Mesendoderm (in vitro differentiated cells): ENCODE measurements at regions not wholly inside any gene's neighbourhood (a gene's known extent, or its start where the extent isn't known, plus 50 kb on each side); places are given as distances from the start of the nearest gene placed in this dataset.

Experiments
- DNase-seq: peaks from one replicate; pipeline ENCODE4 v3.0.0; 2013
- H2AK5ac ChIP-seq: 2 replicates; pipeline ENCODE4 v1.6.1; 2013; ENCODE audit warnings: low read length, inconsistent platforms
- H2BK120ac ChIP-seq: 2 replicates; pipeline ENCODE4 v1.6.1; 2013; ENCODE audit warnings: low read depth, mild to moderate bottlenecking, low read length, moderate library complexity, mixed read lengths
- H2BK15ac ChIP-seq: replicated peaks from 2 replicates; pipeline ENCODE4 v1.6.1; 2013; ENCODE audit warnings: low read depth, mild to moderate bottlenecking, moderate library complexity
- H2BK5ac ChIP-seq: 2 replicates; pipeline ENCODE4 v1.6.1; 2013; ENCODE audit warnings: low read length, inconsistent platforms
- H3K18ac ChIP-seq: 2 replicates; pipeline ENCODE4 v1.6.1; 2013; ENCODE audit warnings: mild to moderate bottlenecking, low read length, mixed read lengths
- H3K23ac ChIP-seq: one replicate; pipeline ENCODE4 v1.6.1; 2013; ENCODE audit warnings: low read length
- H3K27ac ChIP-seq: 2 replicates; pipeline ENCODE4 v1.5.1; 2013; ENCODE audit warnings: low read depth, mild to moderate bottlenecking, inconsistent platforms, low read length, moderate library complexity
- H3K27me3 ChIP-seq: 2 replicates; pipeline ENCODE4 v1.6.1; 2013; ENCODE audit warnings: low read length, control low read depth, mild to moderate bottlenecking, inconsistent platforms; ENCODE audit not compliant: insufficient read depth, poor library complexity
- H3K36me3 ChIP-seq: 2 replicates; pipeline ENCODE4 v1.6.1; 2013; ENCODE audit warnings: low read length, inconsistent platforms; ENCODE audit not compliant: control insufficient read depth, insufficient read depth
- H3K4ac ChIP-seq: one replicate; pipeline ENCODE4 v1.6.1; 2013; ENCODE audit warnings: low read depth, mild to moderate bottlenecking, low read length, moderate library complexity
- H3K4me1 ChIP-seq: 2 replicates; pipeline ENCODE4 v1.6.1; 2013; ENCODE audit warnings: low read depth, low read length, inconsistent platforms; ENCODE audit not compliant: control insufficient read depth
- H3K4me2 ChIP-seq: 2 replicates; pipeline ENCODE4 v1.6.1; 2013; ENCODE audit warnings: low read length
- H3K4me3 ChIP-seq: 2 replicates; pipeline ENCODE4 v1.5.1; 2013; ENCODE audit warnings: mild to moderate bottlenecking, low read length
- H3K56ac ChIP-seq: one replicate; pipeline ENCODE4 v1.6.1; 2013; ENCODE audit warnings: low read length
- H3K79me1 ChIP-seq: 2 replicates; pipeline ENCODE4 v1.6.1; 2013; ENCODE audit warnings: low read length, inconsistent platforms
- H3K79me2 ChIP-seq: 2 replicates; pipeline ENCODE4 v1.6.1; 2013; ENCODE audit warnings: mild to moderate bottlenecking, low read length; ENCODE audit not compliant: control insufficient read depth, insufficient read depth
- H3K9ac ChIP-seq: 2 replicates; pipeline ENCODE4 v1.6.1; 2013; ENCODE audit warnings: low read length, inconsistent platforms
- H4K5ac ChIP-seq: one replicate; pipeline ENCODE4 v1.6.1; 2013; ENCODE audit warnings: low read length
- H4K8ac ChIP-seq: one replicate; pipeline ENCODE4 v1.6.1; 2013; ENCODE audit warnings: low read depth, mild to moderate bottlenecking, control low read depth, low read length, moderate library complexity
- WGBS: extraction: QIAGEN DNeasy Blood & Tissue Kit; methylation state at CpG from one replicate; pipeline ENCODE4 v1.1.7; 2013; ENCODE audit warnings: low lambda C conversion rate, missing lambda C conversion rate; ENCODE audit not compliant: insufficient coverage; ENCODE audit errors: extremely low coverage; 5-methylcytosine and 5-hydroxymethylcytosine counted together

DNA sequence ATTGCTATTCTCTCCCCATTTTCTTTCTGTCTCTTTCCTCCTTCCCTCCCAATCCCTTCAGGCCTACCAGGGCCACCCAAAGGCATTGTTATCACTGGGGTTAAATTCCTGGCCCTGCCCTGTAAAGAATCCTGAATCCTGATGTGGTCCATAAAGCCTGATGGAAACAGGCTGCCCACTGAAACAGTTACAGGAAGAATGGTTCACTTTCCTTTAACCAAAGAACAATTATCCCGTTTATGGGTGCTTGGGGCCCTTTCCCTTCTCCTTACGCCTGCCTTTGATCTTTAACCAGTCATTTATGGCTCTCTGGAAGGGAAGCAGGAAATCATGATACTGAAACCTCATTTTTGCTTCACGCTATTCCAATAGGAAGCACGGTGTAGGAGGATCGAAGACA, 273.1 kb upstream of the NEBL start:
- DNase-seq: peak; percentile 11
- Histone ChIP-seq H3K56ac (no peak overlapping the region), H3K4me1 (peaks cover 2% of the 10 kb centered on the region), H3K18ac (no peak overlapping the region), H2BK5ac (no peak overlapping the region), H3K9ac (no peak overlapping the region), H4K5ac (no peak overlapping the region), H2AK5ac (no peak overlapping the region), H2BK120ac (no peak overlapping the region), H2BK15ac (no peak overlapping the region), H3K4ac (no peak overlapping the region), H4K8ac (no peak overlapping the region), H3K79me1 (no peaks in the 10 kb centered on the region), H3K79me2 (no peaks in the 10 kb centered on the region), H3K4me2 (no peak overlapping the region), H3K23ac (no peak overlapping the region), H3K36me3 (no peaks in the 10 kb centered on the region), H3K4me3 (no peak overlapping the region), H3K27me3 (no peaks in the 10 kb centered on the region), H3K27ac (no peak overlapping the region)
- WGBS: no CpG with 5 or more reads among the region's 5 CpGs

DNA sequence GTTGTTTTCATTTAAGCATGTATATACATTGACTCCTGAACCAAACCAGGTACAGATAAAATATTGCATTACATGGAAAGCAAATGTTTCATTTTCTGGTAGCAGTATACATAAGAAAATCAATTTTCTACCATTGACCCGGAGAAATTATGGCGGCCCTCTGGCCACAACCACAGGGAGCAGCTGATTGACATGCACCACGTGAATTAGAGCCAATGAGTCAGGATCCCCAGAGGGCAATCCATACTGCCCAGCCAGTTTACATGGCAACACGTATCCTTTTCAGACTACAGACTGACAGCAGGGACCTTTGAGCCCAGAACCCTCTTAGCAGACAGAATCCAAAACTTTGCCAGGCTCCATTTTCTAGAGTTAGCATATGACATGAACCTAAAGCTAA, 272.2 kb upstream of the NEBL start:
- no peak overlapping the region for H3K4me3 ChIP-seq
- no peak overlapping the region for H2BK15ac ChIP-seq
- no peak overlapping the region for H3K27ac ChIP-seq
- H2BK120ac ChIP-seq: no peak overlapping the region
- no peak overlapping the region for H3K4ac ChIP-seq
- H3K79me2 ChIP-seq: no peaks in the 10 kb centered on the region
- no peaks in the 10 kb centered on the region for H3K36me3 ChIP-seq
- H4K8ac ChIP-seq: no peak overlapping the region
- no peak overlapping the region for H3K9ac ChIP-seq
- no peak overlapping the region for H4K5ac ChIP-seq
- no peak overlapping the region for H2AK5ac ChIP-seq
- H3K4me2 ChIP-seq: no peak overlapping the region
- WGBS: no CpG with 5 or more reads among the region's 4 CpGs
- no peaks in the 10 kb centered on the region for H3K27me3 ChIP-seq
- H3K79me1 ChIP-seq: no peaks in the 10 kb centered on the region
- H3K23ac ChIP-seq: no peak overlapping the region
- H3K56ac ChIP-seq: no peak overlapping the region
- no peak overlapping the region for H3K18ac ChIP-seq
- H2BK5ac ChIP-seq: no peak overlapping the region
- peak; percentile 27 for DNase-seq
- H3K4me1 ChIP-seq: no peaks in the 10 kb centered on the region

DNA sequence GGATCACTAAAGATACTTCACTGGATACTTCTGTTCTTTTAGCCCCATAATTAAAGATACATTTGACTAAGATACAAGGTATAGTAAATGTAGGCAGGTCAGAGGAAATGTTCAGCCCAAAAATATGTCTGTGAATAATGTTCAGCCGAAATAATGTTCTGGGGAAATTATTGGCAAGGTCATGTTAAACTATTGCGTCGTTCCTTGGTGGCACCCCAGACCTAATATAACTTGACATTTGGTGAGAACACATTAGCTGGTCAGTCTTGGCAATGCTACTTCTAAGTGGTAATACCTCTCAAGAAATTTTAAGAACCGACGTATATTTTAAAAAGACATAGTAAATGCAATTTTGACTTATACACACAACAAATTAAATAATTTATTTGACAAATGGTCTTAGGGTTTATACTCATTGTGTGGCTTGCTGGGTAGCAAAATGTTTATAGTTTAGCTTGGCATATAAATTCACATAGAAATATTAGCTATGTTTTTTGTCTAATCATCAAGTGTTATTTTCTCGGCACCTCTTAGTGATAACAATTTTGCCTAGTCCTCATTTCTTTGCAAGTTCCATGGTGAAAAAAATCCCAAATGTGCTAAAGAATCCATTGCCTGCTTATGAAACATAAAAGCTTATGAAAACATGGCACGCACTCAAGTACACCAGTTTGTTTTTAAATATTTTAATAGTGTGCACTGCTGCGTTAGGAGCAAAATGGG, 270.3 kb upstream of the NEBL start:
- Histone ChIP-seq H3K27me3 (no peaks in the 10 kb centered on the region), H3K23ac (no peak overlapping the region), H3K56ac (no peak overlapping the region), H4K5ac (no peak overlapping the region), H2BK120ac (no peak overlapping the region), H3K18ac (no peak overlapping the region), H3K79me1 (no peaks in the 10 kb centered on the region), H2AK5ac (no peak overlapping the region), H3K4me1 (no peaks in the 10 kb centered on the region), H2BK5ac (no peak overlapping the region), H3K4me2 (no peak overlapping the region), H3K4ac (no peak overlapping the region), H2BK15ac (no peak overlapping the region), H3K4me3 (no peak overlapping the region), H4K8ac (no peak overlapping the region), H3K79me2 (no peaks in the 10 kb centered on the region), H3K27ac (no peak overlapping the region), H3K36me3 (no peaks in the 10 kb centered on the region), H3K9ac (no peak overlapping the region)
- DNase-seq: no peak
- 100% methylated on average over 2 of the region's 8 CpGs for WGBS

DNA sequence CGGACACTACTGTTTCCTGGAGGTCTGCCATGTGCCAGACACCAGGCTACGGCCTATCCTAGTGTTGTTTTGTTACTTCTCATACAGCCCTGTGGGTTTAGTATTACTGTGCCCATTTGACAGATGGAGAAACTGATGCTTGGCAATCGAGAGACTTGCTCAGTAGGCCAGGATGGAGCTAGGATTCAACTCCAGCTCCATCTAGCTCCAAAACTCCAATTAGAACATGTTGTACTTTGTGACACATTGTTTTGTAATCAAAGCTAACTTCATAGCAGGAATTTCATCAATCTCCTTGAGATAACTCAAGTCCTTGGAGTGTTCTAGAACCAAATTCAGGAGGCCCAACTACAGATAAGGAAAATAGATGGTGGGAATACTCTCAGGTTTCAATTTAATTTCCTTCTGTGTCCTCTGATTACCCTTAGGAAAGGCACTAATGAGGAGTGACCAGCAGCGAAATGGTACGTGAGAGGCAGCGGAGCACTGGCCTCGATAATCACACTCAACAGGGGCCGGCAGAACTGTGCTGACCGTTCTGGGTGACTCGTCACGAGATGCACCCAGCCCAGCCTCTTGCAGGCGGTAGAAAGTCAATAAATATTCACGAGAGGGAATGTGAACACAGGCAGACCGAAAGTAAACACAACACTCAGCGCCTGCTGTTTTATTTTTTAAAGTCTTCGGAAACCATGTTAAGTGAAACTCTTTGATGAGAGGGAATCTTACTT, 269.6 kb upstream of the NEBL start:
- no peak overlapping the region for H3K18ac ChIP-seq
- no CpG with 5 or more reads among the region's 16 CpGs for WGBS
- H3K56ac ChIP-seq: no peak overlapping the region
- H3K4me3 ChIP-seq: no peak overlapping the region
- H3K27me3 ChIP-seq: no peaks in the 10 kb centered on the region
- no peak overlapping the region for H3K9ac ChIP-seq
- no peaks in the 10 kb centered on the region for H3K79me2 ChIP-seq
- no peak overlapping the region for H2AK5ac ChIP-seq
- H3K79me1 ChIP-seq: no peaks in the 10 kb centered on the region
- no peak overlapping the region for H4K5ac ChIP-seq
- H2BK5ac ChIP-seq: no peak overlapping the region
- no peak overlapping the region for H4K8ac ChIP-seq
- no peak overlapping the region for H3K27ac ChIP-seq
- no peak for DNase-seq
- H2BK120ac ChIP-seq: no peak overlapping the region
- H2BK15ac ChIP-seq: no peak overlapping the region
- no peaks in the 10 kb centered on the region for H3K36me3 ChIP-seq
- H3K4me1 ChIP-seq: no peaks in the 10 kb centered on the region
- no peak overlapping the region for H3K4ac ChIP-seq
- no peak overlapping the region for H3K4me2 ChIP-seq
- no peak overlapping the region for H3K23ac ChIP-seq

DNA sequence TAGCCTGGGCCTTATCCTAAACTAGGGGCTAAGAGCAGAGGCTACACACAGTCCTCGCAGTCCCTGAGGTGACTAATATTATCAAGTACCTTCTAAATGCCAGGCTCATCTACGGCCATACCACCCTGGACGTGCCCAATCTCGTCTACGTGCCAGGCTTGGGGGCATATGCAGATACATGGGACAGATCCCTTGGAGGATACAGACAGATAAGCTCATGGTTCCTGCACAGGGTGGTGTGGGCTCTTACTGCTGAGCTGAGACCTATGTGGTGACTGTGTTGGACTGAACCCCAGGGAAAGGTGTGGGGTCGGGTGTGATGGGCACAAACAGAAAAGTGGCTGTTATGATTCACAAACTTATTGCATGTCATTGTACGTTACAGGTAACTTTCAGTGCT, 268.4 kb upstream of the NEBL start:
- Histone ChIP-seq H2BK5ac (no peak overlapping the region), H3K27ac (no peak overlapping the region), H4K5ac (no peak overlapping the region), H3K4me3 (no peak overlapping the region), H4K8ac (no peak overlapping the region), H3K36me3 (no peaks in the 10 kb centered on the region), H2BK15ac (no peak overlapping the region), H3K4me1 (no peaks in the 10 kb centered on the region), H3K79me1 (no peaks in the 10 kb centered on the region), H3K18ac (no peak overlapping the region), H3K79me2 (no peaks in the 10 kb centered on the region), H3K4ac (no peak overlapping the region), H3K27me3 (no peaks in the 10 kb centered on the region), H3K4me2 (no peak overlapping the region), H3K23ac (no peak overlapping the region), H3K9ac (no peak overlapping the region), H3K56ac (no peak overlapping the region), H2AK5ac (no peak overlapping the region), H2BK120ac (no peak overlapping the region)
- no CpG with 5 or more reads among the region's 7 CpGs for WGBS
- DNase-seq: no peak
